SJCRH30 (cell line): ENCODE measurements at regions not wholly inside any gene's neighbourhood (a gene's known extent, or its start where the extent isn't known, plus 50 kb on each side); places are given as distances from the start of the nearest gene placed in this dataset.

Experiments
- DNase-seq, 2 experiments: peaks; one replicate each; pipeline ENCODE4 v3.0.0-alpha.2; 2015 to 2020
- H3K27ac ChIP-seq: fragments of 250-450 bp; sonication (Bioruptor Pico); 2 replicates; pipeline ENCODE4 v1.5.1; 2020; ENCODE audit warnings: mild to moderate bottlenecking, moderate library complexity
- H3K27me3 ChIP-seq: fragments of 250-450 bp; sonication (Bioruptor Pico); 2 replicates; pipeline ENCODE4 v1.5.1; 2020; ENCODE audit warnings: mild to moderate bottlenecking, moderate library complexity
- H3K36me3 ChIP-seq: fragments of 250-450 bp; sonication (Bioruptor Pico); 2 replicates; pipeline ENCODE4 v1.5.1; 2020; ENCODE audit warnings: mild to moderate bottlenecking, moderate library complexity
- H3K4me1 ChIP-seq: fragments of 250-450 bp; sonication (Bioruptor Pico); 2 replicates; pipeline ENCODE4 v1.5.1; 2020; ENCODE audit warnings: mild to moderate bottlenecking, moderate library complexity
- H3K4me3 ChIP-seq: fragments of 250-450 bp; sonication (Bioruptor Pico); 2 replicates; pipeline ENCODE4 v1.5.1; 2020; ENCODE audit warnings: mild to moderate bottlenecking, moderate library complexity
- H3K9me3 ChIP-seq: fragments of 250-450 bp; sonication (Bioruptor Pico); replicated peaks from 2 replicates; pipeline ENCODE4 v1.5.1; 2020; ENCODE audit warnings: mild to moderate bottlenecking, moderate library complexity

DNA sequence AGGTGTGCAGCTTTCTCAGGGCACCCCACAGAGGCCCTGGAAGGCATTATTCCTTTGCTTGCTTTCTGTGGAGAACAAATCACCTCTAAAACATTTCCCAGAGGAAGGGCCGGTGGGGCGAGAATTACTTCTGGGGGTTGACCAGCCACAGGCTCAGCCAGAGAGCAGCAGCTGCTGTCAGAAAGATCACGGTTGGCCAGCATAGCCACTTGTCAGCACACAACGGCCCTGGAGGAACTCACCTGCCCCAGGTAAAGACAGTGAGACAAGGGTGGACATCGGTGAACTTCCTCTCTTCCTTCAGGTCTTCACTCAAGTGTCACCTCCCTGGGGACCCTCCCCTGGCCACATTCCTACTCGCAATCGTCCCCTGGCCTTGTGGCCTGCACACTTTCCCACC is 69.5 kb upstream of the CLDN14 start:
- no peak for DNase-seq
- Histone ChIP-seq H3K36me3 (no peaks in the 10 kb centered on the region), H3K27me3 (peaks cover 13% of the 10 kb centered on the region; the same call in 1 of the 2 replicates), H3K4me3 (no peak overlapping the region), H3K27ac (no peak overlapping the region), H3K4me1 (no peaks in the 10 kb centered on the region), H3K9me3 (no peaks in the 10 kb centered on the region)

DNA sequence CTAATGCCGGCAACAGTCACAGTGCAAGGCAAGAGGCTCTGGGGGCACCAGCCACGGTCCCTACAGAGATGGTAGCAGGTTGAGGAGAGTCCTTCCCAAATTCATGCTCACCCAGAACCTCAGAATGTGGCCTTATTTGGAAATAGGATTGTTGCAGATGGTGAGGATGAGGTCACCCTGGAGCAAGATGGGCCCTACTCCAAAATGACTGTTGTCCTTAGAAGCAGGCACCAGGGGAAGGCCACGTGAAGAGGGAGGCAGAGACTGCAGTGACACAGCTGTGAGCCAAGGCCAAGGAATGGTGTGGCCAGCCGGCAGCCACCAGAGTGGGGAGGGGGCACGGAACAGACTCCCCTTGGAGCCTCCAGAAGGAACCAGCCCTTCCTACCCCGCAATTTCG is 70.8 kb upstream of the CLDN14 start:
- no peak overlapping the region for H3K27ac ChIP-seq
- no peak overlapping the region for H3K4me3 ChIP-seq
- no peak for DNase-seq
- H3K36me3 ChIP-seq = no peaks in the 10 kb centered on the region
- H3K4me1 ChIP-seq = no peaks in the 10 kb centered on the region
- H3K9me3 ChIP-seq = no peaks in the 10 kb centered on the region
- peaks cover 5% of the 10 kb centered on the region; the same call in 1 of the 2 replicates for H3K27me3 ChIP-seq

- Histone ChIP-seq H3K4me3 (no peak overlapping the region), H3K4me1 (no peaks in the 10 kb centered on the region), H3K9me3 (no peaks in the 10 kb centered on the region), H3K27me3 (peaks cover 5% of the 10 kb centered on the region; the same call in 1 of the 2 replicates), H3K27ac (no peak overlapping the region), H3K36me3 (no peaks in the 10 kb centered on the region)
- DNase-seq = no peak
These were observed 71.4 kb upstream of the CLDN14 start for GRCh38 chr21:36551321-36551720.

DNA sequence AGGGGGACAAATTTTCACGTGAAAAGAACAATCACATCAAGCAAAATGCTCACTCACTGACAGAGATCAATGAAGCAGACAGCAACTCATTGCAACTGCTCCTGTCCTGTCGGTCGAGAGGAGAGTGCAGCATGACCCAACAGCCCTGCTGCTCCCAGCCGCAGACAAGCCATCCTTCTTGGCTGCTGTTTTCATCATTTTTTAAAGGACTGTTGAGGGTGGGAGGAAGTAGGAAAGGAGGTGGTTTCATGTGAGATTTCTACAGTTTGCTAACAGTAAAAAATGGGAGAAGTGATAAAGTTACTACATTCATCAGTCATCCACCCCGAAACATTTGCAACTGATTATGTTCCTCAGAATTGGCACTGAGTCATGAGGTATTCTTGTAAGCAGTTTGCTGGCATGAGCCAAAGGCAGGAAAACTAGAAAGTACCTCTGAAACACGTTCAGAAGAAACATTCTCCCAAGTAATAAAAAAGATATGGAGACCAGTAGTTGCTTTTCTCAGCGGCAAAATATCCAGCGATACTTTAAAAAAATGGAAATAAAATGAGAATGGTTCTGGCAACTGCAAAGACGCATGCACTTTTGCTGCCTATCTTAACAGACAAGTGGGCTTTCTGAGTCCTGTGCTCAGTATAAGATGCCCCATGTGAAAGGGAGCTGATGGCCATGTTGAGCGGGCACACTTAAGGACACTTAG is 72.0 kb upstream of the CLDN14 start:
- no peak overlapping the region for H3K4me3 ChIP-seq
- no peak overlapping the region for H3K27ac ChIP-seq
- no peaks in the 10 kb centered on the region for H3K9me3 ChIP-seq
- H3K27me3 ChIP-seq = peaks cover 5% of the 10 kb centered on the region; the same call in 1 of the 2 replicates
- no peak for DNase-seq
- H3K4me1 ChIP-seq = no peaks in the 10 kb centered on the region
- no peaks in the 10 kb centered on the region for H3K36me3 ChIP-seq

- Histone ChIP-seq H3K4me3 (no peak overlapping the region), H3K9me3 (no peaks in the 10 kb centered on the region), H3K36me3 (no peaks in the 10 kb centered on the region), H3K4me1 (no peaks in the 10 kb centered on the region), H3K27me3 (peaks cover 5% of the 10 kb centered on the region; the same call in 1 of the 2 replicates), H3K27ac (no peak overlapping the region)
- no peak for DNase-seq
These were observed 72.5 kb upstream of the CLDN14 start for GRCh38 chr21:36552434-36552785.

DNA sequence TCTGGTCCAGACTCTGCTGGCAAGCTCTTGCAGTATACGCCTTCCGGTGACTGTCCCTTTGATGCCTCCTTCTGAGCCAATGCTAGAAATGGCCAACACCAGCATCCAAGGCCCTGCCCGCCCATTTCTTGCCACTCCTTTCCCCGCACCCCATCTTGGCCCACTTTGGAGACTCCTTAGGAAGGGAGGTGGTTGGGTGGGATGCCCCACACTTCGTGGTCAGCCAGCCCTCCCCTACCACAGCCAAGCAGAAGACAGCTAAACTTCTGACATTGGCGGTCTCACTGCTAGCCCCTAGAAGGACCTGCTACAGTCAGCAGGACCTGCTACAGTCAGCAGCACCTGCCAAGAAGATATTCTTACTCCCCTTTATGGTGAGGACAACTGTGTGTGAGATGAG is 73.5 kb upstream of the CLDN14 start:
- Histone ChIP-seq H3K4me1 (no peaks in the 10 kb centered on the region), H3K4me3 (no peak overlapping the region), H3K36me3 (no peaks in the 10 kb centered on the region), H3K9me3 (no peaks in the 10 kb centered on the region), H3K27me3 (peaks cover 5% of the 10 kb centered on the region; the same call in 1 of the 2 replicates), H3K27ac (no peak overlapping the region)
- DNase-seq = no peak

- no peak for DNase-seq
- peaks cover 5% of the 10 kb centered on the region; the same call in 1 of the 2 replicates for H3K27me3 ChIP-seq
- no peaks in the 10 kb centered on the region for H3K9me3 ChIP-seq
- no peaks in the 10 kb centered on the region for H3K36me3 ChIP-seq
- H3K27ac ChIP-seq = no peak overlapping the region
- no peak overlapping the region for H3K4me3 ChIP-seq
- H3K4me1 ChIP-seq = no peaks in the 10 kb centered on the region
These were observed 74.7 kb upstream of the CLDN14 start for GRCh38 chr21:36554411-36555157.

DNA sequence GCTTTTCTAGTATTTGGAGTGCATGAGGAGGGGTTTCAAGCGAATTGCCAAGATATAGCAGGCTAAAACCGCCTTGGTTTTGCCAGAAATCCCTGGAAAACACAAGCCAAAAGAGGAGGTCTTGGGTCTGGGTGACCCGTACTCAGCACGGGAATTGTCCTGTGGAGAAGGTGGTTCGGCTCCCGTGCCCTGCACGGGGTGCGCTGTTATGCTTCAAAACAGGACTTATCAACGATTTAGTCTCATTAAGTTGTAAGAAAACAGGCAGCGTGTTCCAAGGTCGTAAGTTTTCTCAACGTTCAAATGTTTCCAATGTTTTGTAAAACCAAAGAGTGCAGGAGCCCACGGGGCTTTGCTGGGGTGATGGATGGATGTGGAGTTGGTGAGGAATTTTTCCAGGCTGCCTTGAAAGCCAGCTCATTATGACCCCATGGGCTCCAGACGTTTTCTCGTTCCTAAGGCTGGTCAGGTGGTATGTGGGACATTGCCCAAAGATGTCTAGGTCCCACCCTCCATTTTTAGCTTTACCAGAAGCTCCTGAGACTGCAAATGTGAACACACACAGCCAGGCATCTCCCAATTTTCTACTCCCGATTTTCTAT is 75.4 kb upstream of the CLDN14 start:
- DNase-seq = no peak
- no peak overlapping the region for H3K4me3 ChIP-seq
- no peaks in the 10 kb centered on the region for H3K9me3 ChIP-seq
- H3K36me3 ChIP-seq = no peaks in the 10 kb centered on the region
- no peaks in the 10 kb centered on the region for H3K4me1 ChIP-seq
- no peak overlapping the region for H3K27ac ChIP-seq
- peaks cover 5% of the 10 kb centered on the region; the same call in 1 of the 2 replicates for H3K27me3 ChIP-seq

GRCh38 chr21:36557316-36557715 is 77.4 kb upstream of the CLDN14 start:
- H3K27me3 ChIP-seq = no peaks in the 10 kb centered on the region

GRCh38 chr21:36560933-36561575 is 81.1 kb upstream of the CLDN14 start:
- H3K4me1 ChIP-seq = no peaks in the 10 kb centered on the region
- H3K27me3 ChIP-seq = no peaks in the 10 kb centered on the region
- H3K27ac ChIP-seq = no peak overlapping the region
- no peak overlapping the region for H3K4me3 ChIP-seq
- no peaks in the 10 kb centered on the region for H3K9me3 ChIP-seq
- DNase-seq = no peak
- no peaks in the 10 kb centered on the region for H3K36me3 ChIP-seq

More at GRCh38 chr21:36557316-36557715, 77.4 kb upstream of the CLDN14 start:
- Histone ChIP-seq H3K36me3 (no peaks in the 10 kb centered on the region), H3K9me3 (no peaks in the 10 kb centered on the region), H3K27ac (no peak overlapping the region), H3K4me3 (no peak overlapping the region), H3K4me1 (no peaks in the 10 kb centered on the region)
- DNase-seq = no peak

DNA sequence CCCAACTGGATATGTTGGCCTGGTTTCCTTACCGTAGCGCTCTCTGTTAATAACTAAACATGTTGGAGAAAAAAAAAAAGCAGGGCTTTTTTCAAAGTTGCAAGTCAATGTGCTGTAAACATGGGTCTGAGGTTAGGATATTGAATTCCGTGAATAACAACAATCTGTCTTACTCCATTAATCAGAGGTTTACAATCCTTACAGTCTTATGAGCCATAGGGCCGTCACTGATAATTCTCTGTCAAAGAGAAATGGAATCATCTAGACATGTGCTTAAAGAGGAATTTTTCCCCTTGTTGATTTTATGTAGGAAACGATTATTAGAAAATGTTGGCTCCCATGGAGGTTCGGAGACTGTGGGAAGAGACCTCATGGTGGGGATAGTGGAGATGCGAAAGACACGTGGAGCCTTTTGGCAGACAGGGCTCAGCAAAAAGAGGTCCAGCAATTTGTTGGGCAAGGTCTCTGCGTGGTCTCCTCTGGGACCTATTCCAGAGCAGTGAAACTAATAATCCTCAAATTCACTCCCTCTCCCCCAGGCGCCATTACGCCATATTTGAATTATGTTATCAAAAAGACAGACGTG is 83.5 kb upstream of the CLDN14 start:
- DNase-seq = no peak

GRCh38 chr21:36564647-36565046 is 84.7 kb upstream of the CLDN14 start:
- no peak for DNase-seq
- no peak overlapping the region for H3K4me3 ChIP-seq
- H3K36me3 ChIP-seq = no peaks in the 10 kb centered on the region
- H3K27ac ChIP-seq = no peak overlapping the region
- no peaks in the 10 kb centered on the region for H3K27me3 ChIP-seq
- no peaks in the 10 kb centered on the region for H3K4me1 ChIP-seq
- H3K9me3 ChIP-seq = no peaks in the 10 kb centered on the region

More for the DNA sequence above, 83.5 kb upstream of the CLDN14 start:
- no peaks in the 10 kb centered on the region for H3K4me1 ChIP-seq
- H3K9me3 ChIP-seq = no peaks in the 10 kb centered on the region
- H3K36me3 ChIP-seq = no peaks in the 10 kb centered on the region
- no peaks in the 10 kb centered on the region for H3K27me3 ChIP-seq
- no peak overlapping the region for H3K27ac ChIP-seq
- no peak overlapping the region for H3K4me3 ChIP-seq

- H3K36me3 ChIP-seq = no peaks in the 10 kb centered on the region
These were observed 85.6 kb upstream of the CLDN14 start for GRCh38 chr21:36565540-36565939.

DNA sequence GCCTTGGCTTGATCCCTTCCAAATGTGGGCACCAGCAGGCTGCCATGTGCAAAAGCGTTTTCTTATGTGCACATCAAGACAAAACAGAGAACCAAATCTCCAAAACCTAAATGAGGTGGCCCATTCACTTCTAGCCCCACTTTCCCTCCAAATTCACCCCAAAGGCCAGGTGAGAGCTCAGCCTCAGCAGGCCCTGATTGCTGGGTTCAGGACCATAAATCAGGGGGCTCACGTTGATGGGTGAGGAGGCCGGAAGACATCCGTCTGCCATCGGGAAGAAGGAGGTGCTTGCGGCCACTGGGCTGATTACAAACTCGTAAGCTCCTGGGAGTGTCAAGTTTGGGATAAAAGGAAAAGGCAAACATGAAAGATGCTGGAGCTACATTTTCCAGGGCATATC is 86.7 kb upstream of the CLDN14 start:
- DNase-seq = no peak
- H3K27me3 ChIP-seq = no peaks in the 10 kb centered on the region
- no peak overlapping the region for H3K4me3 ChIP-seq
- no peaks in the 10 kb centered on the region for H3K36me3 ChIP-seq
- no peaks in the 10 kb centered on the region for H3K4me1 ChIP-seq
- H3K27ac ChIP-seq = no peak overlapping the region
- H3K9me3 ChIP-seq = no peaks in the 10 kb centered on the region

More at GRCh38 chr21:36565540-36565939, 85.6 kb upstream of the CLDN14 start:
- Histone ChIP-seq H3K4me3 (no peak overlapping the region), H3K4me1 (no peaks in the 10 kb centered on the region), H3K27ac (no peak overlapping the region), H3K27me3 (no peaks in the 10 kb centered on the region), H3K9me3 (no peaks in the 10 kb centered on the region)
- no peak for DNase-seq
